Activated T-cell treated with anti-CD3 and anti-CD28 coated beads for 48 hours (primary cell): ENCODE measurements at regions not wholly inside any gene's neighbourhood (a gene's known extent, or its start where the extent isn't known, plus 50 kb on each side); places are given as distances from the start of the nearest gene placed in this dataset.
"Not testable (repeated sequence)": the region's sequence is repeated elsewhere in the genome, so short reads cannot be mapped to it uniquely, and the experiment has no call there.

Source experiments
- DNase-seq: peaks from one replicate; pipeline ENCODE4 v3.0.0-alpha.2; 2020; ENCODE audit warnings: low read depth

GRCh38 chr6:156600678-156601077 is 176.5 kb upstream of the ARID1B start:
- no peak for DNase-seq

GRCh38 chr6:156599978-156600590 is 177.1 kb upstream of the ARID1B start:
- DNase-seq = no peak

- no peak for DNase-seq
These were observed 177.8 kb upstream of the ARID1B start for GRCh38 chr6:156599366-156599765.

GRCh38 chr6:156598855-156599180 is 178.4 kb upstream of the ARID1B start:
- no peak for DNase-seq

- no peak for DNase-seq
These were observed 178.9 kb upstream of the ARID1B start for GRCh38 chr6:156598071-156598854.

- DNase-seq = no peak
These were observed 180.1 kb upstream of the ARID1B start for GRCh38 chr6:156597095-156597494.

- no peak for DNase-seq
These were observed 181.7 kb upstream of the ARID1B start for GRCh38 chr6:156595476-156595875.

- DNase-seq = no peak
These were observed 183.3 kb upstream of the ARID1B start for GRCh38 chr6:156593893-156594292.

GRCh38 chr6:156593127-156593526 is 184.1 kb upstream of the ARID1B start:
- DNase-seq = no peak

GRCh38 chr6:156590482-156590881 is 186.7 kb upstream of the ARID1B start:
- DNase-seq = no peak

GRCh38 chr6:156589281-156589680 is 187.9 kb upstream of the ARID1B start:
- DNase-seq = no peak

- DNase-seq = no peak
These were observed 189.4 kb upstream of the ARID1B start for GRCh38 chr6:156587751-156588301.

- DNase-seq = no peak
These were observed 190.1 kb upstream of the ARID1B start for GRCh38 chr6:156587071-156587470.

GRCh38 chr6:156585859-156586258 is 191.3 kb upstream of the ARID1B start:
- DNase-seq = no peak

- not testable (repeated sequence) for DNase-seq
These were observed 193.1 kb upstream of the ARID1B start for GRCh38 chr6:156584121-156584520.

- DNase-seq = no peak
These were observed 194.1 kb upstream of the ARID1B start for GRCh38 chr6:156583083-156583482.

- no peak for DNase-seq
These were observed 194.6 kb upstream of the ARID1B start for GRCh38 chr6:156582509-156582992.

GRCh38 chr6:156579564-156579963 is 197.6 kb upstream of the ARID1B start:
- no peak for DNase-seq

GRCh38 chr6:156577749-156578148 is 199.4 kb upstream of the ARID1B start:
- no peak for DNase-seq

- DNase-seq = no peak
These were observed 201.8 kb upstream of the ARID1B start for GRCh38 chr6:156575361-156575760.

GRCh38 chr6:156564807-156565149 is 212.4 kb upstream of the ARID1B start:
- DNase-seq = no peak

- DNase-seq = peak; percentile 71
These were observed 212.9 kb upstream of the ARID1B start for GRCh38 chr6:156564127-156564806.

- no peak for DNase-seq
These were observed 213.5 kb upstream of the ARID1B start for GRCh38 chr6:156563714-156564113.
